MM.1S (cell line): ENCODE measurements at regions not wholly inside any gene's neighbourhood (a gene's known extent, or its start where the extent isn't known, plus 50 kb on each side); places are given as distances from the start of the nearest gene placed in this dataset.

ENCODE experiments used
- CTCF ChIP-seq: fragments of 300-600 bp; sonication (generic); IDR thresholded peaks from 2 replicates; pipeline ENCODE4 v1.5.1; 2016; ENCODE audit warnings: antibody characterized with exemption, low read length, mixed read lengths
- EZH2 ChIP-seq: fragments of 300-600 bp; sonication (generic); optimal IDR thresholded peaks from 2 replicates; pipeline ENCODE3; 2017; ENCODE audit warnings: low read depth, mild to moderate bottlenecking, antibody characterized with exemption, low read length, mixed read lengths
- EZH2phosphoT487 ChIP-seq: fragments of 300-600 bp; sonication (generic); IDR thresholded peaks from 2 replicates; pipeline ENCODE4 v1.6.1; 2018; ENCODE audit warnings: antibody characterized with exemption, low read length

- TF ChIP-seq CTCF (no peak), EZH2phosphoT487 (no peak), EZH2 (no peak)
Measured at GRCh38 chr17:15882777-15883176, 62.2 kb upstream of the ADORA2B start.
